HG02870 (cell line): ENCODE measurements at regions not wholly inside any gene's neighbourhood (a gene's known extent, or its start where the extent isn't known, plus 50 kb on each side); places are given as distances from the start of the nearest gene placed in this dataset.
"Not testable (repeated sequence)": the region's sequence is repeated elsewhere in the genome, so short reads cannot be mapped to it uniquely, and the experiment has no call there.

Experiments
- ATAC-seq: cut with Tn5 transposase; IDR thresholded peaks from one replicate; pipeline ENCODE4 v1.9.1; 2021; ENCODE audit warnings: mild to moderate bottlenecking, moderate library complexity; ENCODE audit not compliant: unreplicated experiment

DNA sequence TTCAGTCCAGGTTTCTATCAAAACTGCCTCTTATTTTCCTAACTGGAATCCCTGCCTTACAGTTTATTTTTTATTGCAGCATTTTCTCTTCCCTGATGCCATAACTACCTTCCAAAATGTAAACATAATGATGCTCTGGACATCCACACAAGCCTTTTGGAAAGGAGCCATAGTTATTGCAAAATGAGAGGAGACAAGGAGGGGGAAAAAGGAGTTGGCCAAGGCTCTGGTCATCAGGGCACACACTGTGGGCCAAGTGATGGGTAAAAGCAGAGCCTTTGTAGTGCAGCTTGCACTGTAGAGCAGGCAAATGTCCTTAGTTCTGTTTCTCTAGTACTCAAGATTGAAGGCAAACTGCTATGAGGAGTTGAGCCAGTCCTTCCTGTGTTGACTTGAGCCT lies 289.3 kb upstream of the MTPN start:
- no peak for ATAC-seq

DNA sequence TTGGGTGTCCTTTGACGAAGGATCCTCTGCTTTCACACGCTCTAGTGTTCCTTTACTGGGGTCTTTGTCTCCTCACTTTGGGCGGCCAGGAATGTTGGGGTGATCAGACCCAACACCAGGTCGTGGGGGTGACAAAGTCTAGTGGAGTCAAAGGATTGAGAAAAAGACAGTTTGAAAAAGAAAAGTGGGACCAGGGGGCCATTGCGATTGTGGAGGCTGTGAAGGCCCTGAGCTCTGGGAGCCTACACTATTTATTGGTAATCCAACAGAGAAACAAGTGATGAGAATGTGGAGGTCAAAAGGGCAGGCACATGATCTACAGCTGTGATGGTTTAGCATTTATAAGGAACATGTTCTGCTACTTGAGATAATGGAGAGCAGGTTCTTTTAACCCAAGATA lies 287.1 kb upstream of the MTPN start:
- ATAC-seq = not testable (repeated sequence)

DNA sequence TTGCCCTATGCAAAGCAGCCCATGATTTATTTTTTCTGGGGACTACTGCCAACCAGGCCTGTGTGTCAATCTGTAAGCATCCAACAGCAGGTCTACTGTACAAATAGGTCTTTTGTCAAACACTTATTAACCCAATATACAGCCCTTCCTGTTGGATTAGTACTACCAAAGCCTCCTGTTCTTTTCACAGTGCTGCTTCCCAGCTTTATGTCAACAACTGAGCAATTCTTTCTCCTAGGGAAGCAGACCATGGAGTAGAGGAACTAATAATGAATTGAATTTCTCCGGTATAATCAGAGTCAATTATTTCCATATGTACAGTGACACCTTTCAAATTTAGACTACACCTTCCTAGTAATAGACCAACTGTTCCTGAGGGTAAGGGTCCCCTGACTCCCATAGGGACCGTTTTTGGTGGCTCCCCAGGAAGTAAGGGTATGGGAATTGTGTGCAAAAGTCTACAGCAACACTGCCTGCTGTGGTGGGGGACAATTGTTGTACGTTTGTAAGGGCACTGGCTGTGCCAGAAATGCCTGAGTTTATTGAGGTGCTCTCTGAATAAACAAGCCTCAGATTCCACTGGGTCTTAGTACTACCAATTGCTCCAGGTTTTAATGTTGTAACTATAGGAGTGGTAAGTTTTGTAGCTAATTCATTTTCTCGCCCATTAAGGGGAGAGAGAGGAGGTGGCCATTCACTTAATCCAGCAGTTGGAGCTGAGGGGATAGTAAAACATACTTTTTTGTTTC lies 286.1 kb upstream of the MTPN start:
- not testable (repeated sequence) for ATAC-seq

DNA sequence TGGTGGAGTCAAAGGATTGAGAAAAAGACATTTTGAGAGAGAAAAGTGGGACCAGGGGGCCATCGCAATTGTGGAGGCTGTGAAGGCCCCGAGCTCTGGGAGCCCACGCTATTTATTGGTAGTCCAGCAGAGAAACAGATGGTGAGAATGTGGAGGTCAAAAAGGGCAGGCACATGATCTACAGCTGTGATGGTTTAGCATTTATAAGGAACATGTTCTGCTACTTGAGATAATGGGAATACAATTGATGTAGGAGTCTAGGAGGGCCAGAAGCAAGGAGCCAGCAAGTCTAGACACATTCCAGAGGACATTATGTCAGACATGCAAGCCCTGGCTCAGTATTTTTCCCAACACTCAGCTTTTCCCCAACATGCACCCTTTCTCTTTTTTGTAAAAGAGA lies 283.4 kb upstream of the MTPN start:
- ATAC-seq = not testable (repeated sequence)

DNA sequence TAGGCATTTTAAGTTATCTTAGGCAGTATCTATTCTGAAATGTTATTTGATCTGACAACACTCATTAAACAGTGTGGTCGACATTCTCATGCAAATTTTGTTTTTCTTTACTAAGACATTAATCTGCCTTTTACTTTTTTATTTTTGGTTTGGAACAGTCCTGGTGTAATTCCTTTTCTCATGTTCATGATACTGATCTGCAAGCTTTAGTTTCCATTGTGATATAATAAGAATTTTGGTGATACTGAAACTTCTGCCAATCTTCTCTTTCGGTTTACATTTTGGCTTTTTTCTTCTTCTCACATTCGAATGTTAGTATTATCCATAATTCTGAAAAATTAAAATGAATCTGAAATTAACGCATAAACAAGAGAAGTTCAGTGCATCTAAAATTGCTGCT lies 281.9 kb upstream of the MTPN start:
- ATAC-seq = no peak

DNA sequence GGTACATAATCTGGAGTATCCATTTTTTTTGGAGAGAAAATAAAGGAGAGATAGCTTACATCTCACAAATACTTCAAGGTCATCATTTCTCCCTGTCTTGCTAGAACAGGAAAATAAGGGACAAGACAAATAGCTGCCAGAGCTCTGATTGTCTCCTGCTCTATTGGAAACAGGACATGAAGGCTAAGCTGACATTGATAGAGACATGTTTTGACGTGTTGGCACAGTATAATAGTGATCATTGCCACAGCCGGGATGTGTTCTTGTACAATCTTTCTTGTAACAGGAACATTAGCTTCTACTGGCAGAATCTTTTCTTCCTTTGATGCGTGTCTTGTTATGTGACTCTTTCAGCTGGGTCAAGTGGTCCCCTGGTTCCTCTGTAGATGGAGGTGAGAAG lies 279.3 kb upstream of the MTPN start:
- ATAC-seq = no peak

DNA sequence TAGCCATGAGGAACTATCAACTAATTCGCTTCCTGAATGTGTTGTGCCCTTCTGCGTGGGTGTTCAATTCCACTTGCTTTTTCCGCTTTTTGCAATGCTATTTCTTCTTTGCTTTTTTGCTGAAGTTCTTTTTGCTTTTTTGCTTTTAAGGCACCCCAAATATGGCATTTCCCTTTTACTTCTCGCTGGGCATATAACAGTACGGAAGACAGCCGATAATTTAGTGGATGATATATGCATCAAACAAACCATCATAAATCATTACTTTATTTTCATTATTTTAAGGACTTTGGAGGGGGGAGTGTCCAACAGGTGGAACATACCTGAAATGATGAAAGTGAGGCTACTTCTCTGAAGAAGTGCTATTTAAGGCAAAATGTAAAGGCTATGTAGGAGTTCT lies 277.0 kb upstream of the MTPN start:
- no peak for ATAC-seq

DNA sequence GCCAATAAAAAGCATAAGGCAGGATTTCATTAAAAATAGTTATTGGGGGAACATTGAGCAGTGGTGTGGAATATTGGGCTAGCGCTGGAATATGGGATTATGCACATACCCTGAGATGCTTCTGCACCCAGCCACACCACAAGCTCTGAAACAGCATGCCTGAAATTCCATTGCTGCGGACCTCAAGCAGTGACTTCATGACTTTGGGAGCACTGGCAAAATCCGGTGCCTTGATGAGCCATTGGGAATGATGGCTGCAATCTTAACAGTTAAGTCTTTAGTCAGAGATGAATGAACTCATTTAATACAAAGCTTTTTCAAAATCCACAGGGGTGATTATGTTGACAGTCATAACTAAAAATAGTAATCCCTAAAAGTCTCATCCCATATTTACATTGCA lies 274.7 kb upstream of the MTPN start:
- ATAC-seq = no peak

DNA sequence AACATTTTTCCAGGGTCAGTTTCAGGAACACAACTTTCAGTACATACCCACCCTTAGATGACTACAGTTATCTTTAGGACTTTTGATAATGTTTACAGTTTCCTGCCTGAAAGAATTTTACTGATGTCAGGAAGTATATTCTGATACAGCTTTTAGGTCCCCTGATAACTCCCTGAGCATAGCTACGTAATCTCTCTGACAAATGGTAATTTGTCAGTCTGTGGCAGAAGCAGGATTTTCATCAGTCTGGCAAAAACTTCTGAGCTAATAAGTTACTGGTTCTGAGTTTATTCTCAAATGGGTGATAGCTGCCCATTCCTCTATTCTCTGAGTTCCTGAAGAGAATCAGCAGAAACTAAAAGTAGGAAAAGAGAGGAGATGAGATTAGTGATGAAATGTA lies 270.1 kb upstream of the MTPN start:
- ATAC-seq = no peak

DNA sequence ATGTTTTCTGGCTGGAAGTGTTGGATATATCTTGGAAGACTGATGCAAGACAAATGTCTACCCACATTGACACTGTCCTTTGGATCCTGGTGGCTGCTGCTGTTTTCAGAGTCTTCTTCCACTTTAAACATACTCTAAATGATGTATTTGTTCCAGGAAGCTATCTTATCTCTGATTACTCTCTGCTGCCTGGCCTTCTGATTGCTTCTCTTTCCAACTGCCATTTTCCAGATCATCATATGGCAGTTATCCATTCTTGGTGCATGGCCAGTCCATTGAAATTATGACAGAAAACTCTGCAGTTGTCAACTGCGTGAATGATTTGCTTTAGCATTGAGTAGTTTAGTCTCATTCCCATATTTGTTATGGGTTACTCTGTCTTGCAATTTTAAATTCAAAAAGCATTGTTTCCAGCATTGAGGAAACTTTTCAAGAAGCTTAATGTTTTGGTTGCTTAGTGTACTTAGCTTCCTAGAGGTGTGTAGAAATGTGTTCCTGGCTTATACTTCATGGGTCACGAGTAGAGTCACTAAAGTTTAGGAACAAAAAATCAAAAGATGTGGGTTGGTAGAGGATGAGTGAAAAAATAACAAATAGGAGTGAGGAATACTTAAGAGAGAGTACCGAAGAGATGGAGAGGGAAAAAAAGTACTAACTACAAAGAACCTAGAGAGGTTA lies 268.3 kb upstream of the MTPN start:
- ATAC-seq = no peak

DNA sequence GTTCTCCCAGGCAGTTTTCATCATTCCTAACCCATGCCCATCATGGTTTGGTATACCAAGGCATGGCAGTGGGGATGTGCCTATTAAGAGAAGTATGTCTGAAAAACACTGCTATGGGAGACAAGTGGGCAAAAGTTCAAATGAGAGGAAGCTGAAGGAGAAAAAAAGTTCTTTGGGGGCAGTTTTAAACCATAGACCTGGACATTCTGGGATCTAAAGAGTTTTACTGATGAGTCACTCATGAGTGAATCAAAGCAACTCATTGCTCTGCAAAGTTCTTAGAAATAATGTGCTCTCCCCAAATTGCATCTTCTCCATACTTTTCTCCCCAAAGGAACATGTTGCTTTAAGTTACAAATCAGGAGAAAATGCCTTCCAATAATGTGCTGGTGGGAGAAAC lies 256.9 kb upstream of the MTPN start:
- ATAC-seq = no peak

DNA sequence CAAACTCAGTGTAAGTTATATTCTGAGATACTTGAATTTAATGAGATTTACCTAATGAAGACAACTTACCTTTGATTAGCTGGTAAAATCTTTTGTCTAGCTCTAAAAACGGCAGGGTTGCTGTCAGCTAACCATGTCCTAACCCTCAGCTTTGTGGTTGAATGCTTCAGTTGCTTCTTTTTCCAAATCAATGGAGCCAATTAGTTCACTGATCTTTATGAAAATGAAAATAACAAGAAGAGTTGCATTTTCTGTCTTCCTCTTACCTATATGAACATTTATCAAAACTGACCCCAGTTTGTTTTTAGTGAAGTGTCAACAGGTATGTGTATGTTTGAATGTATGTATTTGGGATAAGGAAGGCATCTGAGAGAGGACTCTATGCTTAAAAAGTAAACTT lies 253.1 kb upstream of the MTPN start:
- ATAC-seq = no peak

DNA sequence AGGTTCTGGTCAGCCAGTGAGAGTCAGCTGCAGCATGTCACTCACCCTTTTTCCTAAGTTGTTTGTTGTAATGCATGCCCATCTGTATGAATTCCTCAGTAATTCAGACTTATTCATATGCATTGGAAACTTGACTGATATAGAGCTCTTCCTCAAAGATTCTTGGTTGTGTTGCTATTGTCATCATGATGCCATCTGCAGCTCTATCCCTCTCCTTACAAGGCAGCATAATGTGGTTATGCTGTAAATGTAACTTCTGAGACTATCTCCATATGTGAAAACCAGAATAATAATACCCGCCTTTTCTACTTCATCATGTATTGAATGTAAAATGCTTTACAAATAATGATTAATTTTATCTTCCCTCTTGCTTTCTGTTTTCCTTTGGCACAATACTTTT lies 252.6 kb upstream of the MTPN start:
- ATAC-seq = no peak

DNA sequence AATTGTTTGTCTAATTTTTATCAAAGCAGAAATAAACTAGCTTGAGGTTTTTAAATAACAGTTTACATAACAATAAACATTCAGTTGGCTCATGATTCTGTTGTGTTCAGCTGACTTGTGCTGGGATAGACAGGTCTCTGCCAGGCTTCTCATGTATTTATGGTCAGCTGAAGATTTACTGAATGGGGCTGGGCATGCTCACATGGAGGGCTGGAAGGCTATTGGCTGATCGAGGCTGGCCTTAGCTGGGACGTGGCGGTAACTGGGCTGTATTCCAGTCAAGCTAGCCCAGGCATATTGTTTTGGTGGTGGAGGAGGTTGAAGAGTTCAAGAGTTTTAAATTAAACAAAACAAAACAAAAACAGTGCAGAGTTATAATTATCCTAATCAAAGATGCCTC lies 251.0 kb upstream of the MTPN start:
- no peak for ATAC-seq

DNA sequence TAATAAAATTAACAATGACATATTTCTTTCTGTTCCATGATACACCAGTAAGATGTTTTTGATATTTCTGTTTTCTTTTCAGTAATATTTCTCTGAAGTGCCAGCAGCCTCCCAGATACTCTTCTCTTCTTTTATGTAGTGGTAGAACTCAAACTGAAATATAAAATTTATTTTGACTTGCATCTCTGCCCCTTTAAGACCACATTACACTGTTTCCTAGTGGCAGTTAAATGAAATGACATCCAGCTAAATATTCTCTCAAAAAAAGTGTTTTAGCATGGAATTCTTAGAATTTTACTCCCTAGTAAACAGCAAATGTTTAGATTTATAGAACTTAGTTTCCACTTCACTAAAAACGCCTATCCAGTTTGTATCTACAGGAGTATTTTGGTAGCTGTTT lies 237.2 kb upstream of the MTPN start:
- ATAC-seq = no peak

DNA sequence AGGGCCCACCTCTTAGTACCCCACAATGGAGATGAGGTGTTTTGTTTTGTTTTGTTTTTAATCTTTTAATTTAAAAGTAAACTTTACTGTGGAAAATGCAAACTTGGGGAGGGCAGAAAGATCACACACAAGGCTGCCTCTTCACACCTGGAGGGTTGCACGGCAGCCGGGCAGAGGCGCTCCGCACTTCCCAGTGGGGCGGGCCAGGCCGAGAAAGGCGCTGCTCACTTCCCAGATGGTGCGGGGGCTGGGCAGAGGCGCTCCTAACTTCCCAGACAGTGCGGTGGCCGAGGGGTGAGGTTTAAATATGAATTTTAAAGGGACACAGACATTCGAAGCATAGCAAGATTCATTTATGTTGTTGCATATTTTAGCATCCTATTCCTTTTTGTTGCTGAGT lies 235.9 kb upstream of the MTPN start:
- no peak for ATAC-seq

DNA sequence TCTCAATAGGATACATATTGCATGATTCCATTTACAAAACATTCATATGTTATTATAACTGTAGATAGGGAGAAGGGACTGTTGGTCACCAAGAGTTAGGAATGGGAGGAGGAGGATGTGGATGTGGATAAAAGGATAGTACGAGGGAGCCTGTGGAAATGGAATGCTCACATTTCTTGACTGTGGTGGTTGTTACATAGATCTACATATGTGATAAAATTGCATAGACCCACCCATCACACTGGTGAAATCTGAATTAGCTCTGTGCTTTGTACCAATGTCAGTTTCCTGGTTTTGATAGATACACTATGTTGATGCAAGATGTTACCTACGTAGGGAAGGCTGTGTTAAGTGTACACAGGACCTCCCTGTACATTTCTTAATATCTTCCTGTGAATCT lies 233.5 kb upstream of the MTPN start:
- ATAC-seq = no peak

DNA sequence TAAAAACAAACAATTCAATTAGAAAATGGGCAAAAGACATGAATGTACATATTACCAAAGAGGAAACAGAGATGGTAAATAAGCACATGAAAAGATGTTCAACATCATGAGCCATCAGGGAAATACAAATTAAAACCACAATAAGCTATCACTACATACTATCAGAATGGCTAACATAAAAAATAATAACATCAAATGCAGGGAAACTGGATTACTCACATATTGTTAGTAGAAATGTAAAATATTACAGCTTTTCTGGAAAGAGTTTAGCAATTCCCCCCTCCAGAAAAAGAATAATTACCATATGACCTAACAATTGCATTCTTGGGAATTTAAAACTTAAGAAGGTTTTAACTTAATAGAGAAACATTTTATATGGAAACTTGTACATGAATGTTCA lies 232.9 kb upstream of the MTPN start:
- no peak for ATAC-seq

DNA sequence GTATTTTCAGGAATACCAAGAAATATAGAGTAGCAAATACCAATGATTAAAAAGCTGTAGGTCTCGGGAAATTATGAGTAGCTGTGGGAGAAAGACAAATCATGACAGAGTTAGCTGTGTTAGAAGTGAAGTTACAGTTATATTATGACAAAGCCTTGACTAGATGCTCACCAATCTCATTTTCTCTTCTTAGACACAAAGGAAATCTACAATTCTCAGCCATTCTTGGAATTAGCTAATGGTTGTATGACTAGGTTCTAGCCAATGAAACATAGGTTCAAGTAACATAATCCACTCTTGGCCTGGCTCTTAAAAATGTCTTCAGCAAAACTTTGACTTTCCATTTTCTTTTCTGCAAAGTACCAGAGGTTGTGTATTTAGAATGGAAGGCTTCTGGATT lies 228.8 kb upstream of the MTPN start:
- no peak for ATAC-seq

DNA sequence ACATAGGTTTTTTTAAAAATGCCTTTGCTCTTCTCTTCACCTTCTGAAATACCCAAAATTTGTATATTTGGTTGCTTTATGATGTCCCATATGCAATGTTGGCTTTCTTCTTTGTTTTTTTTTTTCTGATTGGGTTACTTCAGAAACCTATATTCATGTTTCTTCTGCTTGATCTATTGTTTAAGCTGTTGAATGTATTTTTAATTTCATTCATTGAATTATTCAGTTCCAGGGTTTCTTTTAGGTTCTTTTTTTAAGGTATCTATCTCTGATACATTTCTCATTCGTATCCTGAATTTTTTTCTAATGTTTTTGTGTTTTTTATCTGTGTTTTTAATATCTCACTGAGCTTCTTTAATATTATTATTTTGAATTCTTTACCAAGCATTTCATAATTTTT lies 221.0 kb upstream of the MTPN start:
- ATAC-seq = no peak

DNA sequence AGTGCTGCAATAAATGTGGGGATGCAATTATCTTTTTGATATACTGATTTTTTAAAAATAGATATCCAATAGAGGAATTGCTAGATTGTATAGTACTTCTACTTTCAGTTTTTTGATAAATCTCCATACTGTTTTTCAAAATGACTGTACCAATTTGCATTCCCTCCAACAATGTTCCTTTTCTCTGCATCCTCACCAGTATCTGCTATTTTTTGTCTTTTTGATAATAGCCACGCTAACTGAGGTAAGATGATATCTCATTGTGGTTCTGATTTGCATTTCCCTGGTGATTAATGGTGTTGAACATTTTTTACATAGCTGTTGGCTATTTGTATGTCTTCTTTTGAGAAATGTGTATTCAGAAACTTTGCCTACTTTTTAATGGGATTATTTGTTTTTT lies 217.7 kb upstream of the MTPN start:
- ATAC-seq = no peak

DNA sequence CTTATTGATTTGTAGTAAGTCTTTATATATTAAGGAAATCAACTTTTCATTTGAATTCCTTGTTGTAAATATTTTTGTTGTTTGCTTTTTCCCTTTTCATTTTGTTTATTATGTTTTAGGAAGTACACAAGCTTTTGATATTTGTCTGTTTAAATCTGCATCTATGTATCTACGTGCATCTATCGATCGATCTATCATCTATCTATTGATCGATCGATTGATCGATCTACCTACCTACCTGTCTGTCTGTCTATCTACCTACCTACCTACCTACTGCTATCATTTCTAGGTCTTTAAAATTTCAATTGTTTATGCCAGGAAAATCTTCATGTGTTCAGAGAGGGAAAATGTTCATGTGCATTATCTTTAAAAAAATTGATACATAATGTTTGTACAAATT lies 216.8 kb upstream of the MTPN start:
- ATAC-seq = no peak

DNA sequence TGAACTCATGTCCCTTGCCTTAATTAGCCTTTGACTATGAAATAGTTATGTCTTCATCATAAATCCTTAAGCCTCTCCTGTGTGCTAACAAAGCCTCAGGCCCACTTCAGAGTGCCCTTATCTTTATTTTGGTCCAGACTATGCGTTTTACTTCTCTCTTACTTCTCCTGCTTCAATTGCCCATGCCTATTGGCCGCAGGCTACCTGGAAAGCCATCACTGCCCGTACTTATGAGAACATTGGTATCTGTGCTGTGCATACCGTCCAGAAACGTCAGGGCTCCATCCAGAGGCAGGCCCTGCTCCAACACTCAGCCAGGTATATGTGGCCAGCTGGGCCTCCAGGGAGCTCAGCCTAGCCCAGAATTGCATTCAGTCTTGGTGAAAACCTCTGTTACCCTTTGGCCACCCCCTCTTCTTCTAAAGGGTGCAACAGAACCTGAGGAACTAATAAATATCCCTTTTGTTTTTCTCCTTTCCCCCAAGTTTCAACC lies 212.4 kb upstream of the MTPN start:
- ATAC-seq = no peak
